Epithelial cell of esophagus (primary cell): ENCODE measurements at regions not wholly inside any gene's neighbourhood (a gene's known extent, or its start where the extent isn't known, plus 50 kb on each side); places are given as distances from the start of the nearest gene placed in this dataset.
"Not testable (repeated sequence)": the region's sequence is repeated elsewhere in the genome, so short reads cannot be mapped to it uniquely, and the experiment has no call there.

Experiments
- DNase-seq: peaks from one replicate; pipeline ENCODE4 v3.0.0; 2010; ENCODE audit warnings: low read depth
- H3K4me3 ChIP-seq: 2 replicates; pipeline ENCODE4 v1.5.1; 2011; ENCODE audit warnings: mild to moderate bottlenecking, low read length, control low read depth
- TF ChIP-seq, protein P1 (sequence below): IDR thresholded peaks from 2 replicates; pipeline ENCODE4 v1.5.1; 2011; ENCODE audit warnings: low read depth, mild to moderate bottlenecking, low read length, control low read depth, inconsistent platforms; ENCODE audit not compliant: insufficient read depth; ENCODE audit errors: missing control alignments

DNA sequence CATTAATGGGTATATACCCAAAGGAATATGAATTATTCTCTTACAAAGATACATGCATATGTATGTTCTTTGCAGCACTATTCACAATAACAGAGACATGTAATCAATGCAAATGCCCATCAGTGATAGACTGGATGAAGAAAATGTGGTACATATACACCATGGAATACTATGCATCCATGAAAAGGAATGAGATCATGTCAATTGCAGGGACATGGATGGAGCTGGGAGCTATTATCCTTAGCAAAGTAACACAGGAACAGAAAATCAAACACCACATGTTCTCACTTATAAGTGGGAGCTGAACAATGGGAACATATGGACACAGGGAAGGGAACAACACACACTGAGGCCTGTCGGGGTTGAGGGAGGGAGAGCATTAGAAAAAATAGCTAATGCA, 141.1 kb upstream of the HS3ST4 start:
- TF ChIP-seq, protein P1, sequence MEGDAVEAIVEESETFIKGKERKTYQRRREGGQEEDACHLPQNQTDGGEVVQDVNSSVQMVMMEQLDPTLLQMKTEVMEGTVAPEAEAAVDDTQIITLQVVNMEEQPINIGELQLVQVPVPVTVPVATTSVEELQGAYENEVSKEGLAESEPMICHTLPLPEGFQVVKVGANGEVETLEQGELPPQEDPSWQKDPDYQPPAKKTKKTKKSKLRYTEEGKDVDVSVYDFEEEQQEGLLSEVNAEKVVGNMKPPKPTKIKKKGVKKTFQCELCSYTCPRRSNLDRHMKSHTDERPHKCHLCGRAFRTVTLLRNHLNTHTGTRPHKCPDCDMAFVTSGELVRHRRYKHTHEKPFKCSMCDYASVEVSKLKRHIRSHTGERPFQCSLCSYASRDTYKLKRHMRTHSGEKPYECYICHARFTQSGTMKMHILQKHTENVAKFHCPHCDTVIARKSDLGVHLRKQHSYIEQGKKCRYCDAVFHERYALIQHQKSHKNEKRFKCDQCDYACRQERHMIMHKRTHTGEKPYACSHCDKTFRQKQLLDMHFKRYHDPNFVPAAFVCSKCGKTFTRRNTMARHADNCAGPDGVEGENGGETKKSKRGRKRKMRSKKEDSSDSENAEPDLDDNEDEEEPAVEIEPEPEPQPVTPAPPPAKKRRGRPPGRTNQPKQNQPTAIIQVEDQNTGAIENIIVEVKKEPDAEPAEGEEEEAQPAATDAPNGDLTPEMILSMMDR: no peak
- no peak for DNase-seq
- H3K4me3 ChIP-seq: no peak overlapping the region

DNA sequence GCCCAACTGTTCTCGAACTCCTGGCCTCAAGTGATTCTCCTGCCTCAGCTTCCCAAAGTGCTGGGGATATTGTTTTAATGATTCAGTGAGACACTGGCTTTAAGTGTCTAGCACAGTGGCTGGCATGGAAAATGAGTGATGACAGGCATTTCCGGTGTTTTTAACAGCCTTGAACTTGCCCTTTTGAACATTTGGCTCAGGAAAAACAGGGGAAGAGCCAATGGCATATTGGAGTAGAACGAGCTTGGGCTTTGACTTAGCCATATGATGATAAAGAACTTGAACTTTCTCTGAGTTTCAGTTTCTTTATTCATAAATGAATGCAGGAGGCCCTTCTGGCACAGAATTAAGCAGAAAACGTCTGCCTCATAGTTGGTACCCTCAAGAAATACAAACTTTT, 145.0 kb upstream of the HS3ST4 start:
- TF ChIP-seq, protein P1: no peak
- no peak overlapping the region for H3K4me3 ChIP-seq

DNA sequence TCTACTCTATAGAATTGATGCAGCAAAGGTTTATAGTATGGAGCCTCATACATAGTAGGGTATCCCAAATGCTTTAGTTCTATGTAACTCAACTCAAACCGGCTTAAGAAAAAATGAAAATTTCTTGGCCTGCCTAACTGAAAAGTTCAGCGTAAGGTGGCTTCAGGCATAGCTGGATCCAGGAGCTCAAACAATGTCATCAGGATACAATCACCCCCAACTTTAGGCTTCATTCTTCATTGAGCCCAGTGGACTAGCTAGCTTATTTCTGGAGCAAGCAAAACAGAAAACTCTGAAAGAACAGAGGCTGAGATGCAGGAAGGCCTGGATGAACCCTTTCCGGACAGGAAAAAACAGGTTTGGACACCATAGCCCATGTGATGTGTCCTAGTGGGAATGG, 147.5 kb upstream of the HS3ST4 start:
- no peak for DNase-seq
- TF ChIP-seq, protein P1: no peak
- H3K4me3 ChIP-seq: no peak overlapping the region

More for the DNA sequence above, 145.0 kb upstream of the HS3ST4 start:
- peak; percentile 32 for DNase-seq

DNA sequence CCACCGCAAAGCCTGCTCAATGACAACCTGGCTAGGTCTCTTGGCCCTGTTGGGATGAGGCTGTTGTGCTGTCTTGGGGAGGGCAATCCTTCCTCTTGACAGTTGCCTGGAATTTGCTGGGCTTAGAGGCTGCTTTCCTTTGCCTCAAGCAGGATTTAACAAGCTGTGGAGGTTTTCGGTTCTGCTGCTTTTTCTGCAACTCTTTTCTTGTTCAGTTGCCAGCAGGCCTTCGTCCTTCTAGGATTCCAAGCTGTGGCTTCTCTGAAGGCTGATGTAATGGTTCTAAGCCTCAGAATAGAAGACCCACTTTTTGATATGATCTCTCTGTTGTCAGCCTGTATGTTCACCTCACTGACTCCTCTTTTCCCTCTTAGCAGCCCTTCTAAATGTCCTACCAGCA, 149.5 kb upstream of the HS3ST4 start:
- TF ChIP-seq, protein P1: no peak
- no peak for DNase-seq
- no peak overlapping the region for H3K4me3 ChIP-seq

DNA sequence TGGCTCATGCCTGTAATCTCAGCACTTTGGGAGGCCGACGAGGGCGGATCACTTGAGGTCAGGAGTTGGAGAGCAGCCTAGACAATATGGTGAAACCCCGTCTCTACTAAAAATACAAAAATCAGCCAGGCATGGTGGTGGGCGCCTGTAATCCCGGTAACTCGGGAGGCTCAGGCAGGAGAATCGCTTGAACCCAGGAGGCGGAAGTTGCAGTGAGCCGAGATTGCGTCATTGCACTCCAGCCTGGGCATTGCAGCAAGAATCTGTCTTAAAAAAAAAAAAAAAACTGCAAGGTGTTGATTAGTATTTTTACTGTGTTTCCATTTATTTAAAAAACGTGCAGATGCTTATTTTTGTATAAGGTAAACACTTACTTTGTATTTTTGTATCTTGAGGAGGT, 152.0 kb upstream of the HS3ST4 start:
- not testable (repeated sequence) for H3K4me3 ChIP-seq, DNase-seq

DNA sequence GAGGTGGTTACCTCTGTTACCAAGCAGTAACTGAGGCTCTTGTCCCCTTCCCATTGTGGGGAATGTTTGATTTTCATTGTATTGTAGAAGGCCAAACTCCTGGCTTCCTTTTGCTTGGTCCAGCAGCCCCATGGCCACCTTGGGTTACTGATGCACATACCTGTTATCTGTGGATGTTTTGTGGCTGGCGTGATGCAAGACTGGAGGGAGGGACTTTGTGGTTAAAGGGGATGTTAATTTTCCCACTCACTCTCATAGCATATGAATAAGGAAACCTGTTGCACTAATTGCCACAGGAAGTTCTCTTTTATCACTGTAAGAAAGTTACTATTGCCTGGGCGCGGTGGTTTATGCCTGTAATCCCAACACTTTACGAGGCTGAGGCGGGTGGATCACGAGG, 168.6 kb upstream of the HS3ST4 start:
- H3K4me3 ChIP-seq: no peak overlapping the region
- DNase-seq: no peak
- TF ChIP-seq, protein P1: no peak

DNA sequence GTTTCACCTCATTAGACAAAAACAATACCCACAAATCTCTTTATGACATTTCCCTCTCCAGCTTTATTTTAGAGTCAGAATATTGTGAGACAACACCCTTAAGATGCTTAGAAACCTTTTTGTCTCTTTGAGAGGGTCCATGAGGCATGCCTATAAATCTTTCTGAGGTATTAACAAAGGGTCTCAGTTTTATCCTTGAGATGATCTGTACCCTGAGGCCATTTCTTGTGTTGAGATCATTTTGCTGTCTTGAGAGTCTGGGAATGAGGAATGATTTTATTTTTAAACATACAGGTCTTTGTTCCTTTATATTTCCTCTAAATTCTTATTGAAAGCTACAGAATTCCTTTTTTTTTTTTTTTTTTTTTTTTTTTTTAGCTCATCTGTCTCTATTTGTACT, 179.7 kb upstream of the HS3ST4 start:
- no peak overlapping the region for H3K4me3 ChIP-seq
- TF ChIP-seq, protein P1: no peak
- DNase-seq: no peak

DNA sequence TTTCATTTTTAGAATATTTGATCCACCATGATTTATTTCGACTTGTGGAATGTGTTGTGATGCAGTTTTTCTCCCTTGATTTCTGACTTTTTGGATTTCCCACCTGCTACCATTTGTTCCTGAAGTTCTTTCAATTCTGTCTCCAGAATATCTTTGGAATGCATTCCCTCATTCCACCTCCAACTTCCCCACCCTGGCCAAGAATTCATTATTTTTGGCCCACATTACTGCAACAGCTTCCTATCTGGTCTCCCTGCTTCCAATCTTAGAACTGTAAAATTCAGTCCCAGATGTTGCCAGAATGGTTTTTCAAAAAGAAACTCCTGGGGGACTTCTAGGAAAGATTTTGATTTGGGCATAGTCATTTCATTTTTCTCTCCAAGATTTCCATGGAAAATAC, 182.3 kb upstream of the HS3ST4 start:
- no peak overlapping the region for H3K4me3 ChIP-seq
- TF ChIP-seq, protein P1: no peak
- no peak for DNase-seq
